ENCODE measurements at regions not wholly inside any gene's neighbourhood (a gene's known extent, or its start where the extent isn't known, plus 50 kb on each side); places are given as distances from the start of the nearest gene placed in this dataset.

- no peak for TF ChIP-seq CTCF (conservative IDR thresholded peaks at IDR 0.05; ENCODE audit: low read depth, low read length)
- no peak for TF ChIP-seq EZH2phosphoT487 (IDR thresholded peaks at IDR 0.05; ENCODE audit: borderline replicate concordance, low read length)
Measured at GRCh38 chr17:77692571-77693161, 265.8 kb upstream of the TNRC6C start.

Data from PC-3 (cell line).